H9 (cell line): ENCODE measurements at regions not wholly inside any gene's neighbourhood (a gene's known extent, or its start where the extent isn't known, plus 50 kb on each side); places are given as distances from the start of the nearest gene placed in this dataset.

ENCODE experiments used
- DNase-seq: peaks from one replicate; pipeline ENCODE4 v3.0.0-alpha.2; 2017
- H2AFZ ChIP-seq: one replicate; pipeline ENCODE4 v1.6.1; 2013; ENCODE audit warnings: mild to moderate bottlenecking, low read length, control low read depth, moderate library complexity
- H2AK5ac ChIP-seq: 2 replicates; pipeline ENCODE4 v1.6.1; 2013; ENCODE audit warnings: low read length, control low read depth, mixed read lengths; ENCODE audit not compliant: insufficient read length
- H2BK120ac ChIP-seq: one replicate; pipeline ENCODE4 v1.6.1; 2013; ENCODE audit warnings: low read depth, mild to moderate bottlenecking, low read length, control low read depth, inconsistent platforms; ENCODE audit not compliant: poor library complexity, severe bottlenecking
- H2BK12ac ChIP-seq: 2 replicates; pipeline ENCODE4 v1.6.1; 2013; ENCODE audit warnings: low read length, control low read depth, mixed read lengths, low read depth; ENCODE audit not compliant: insufficient read length
- H2BK15ac ChIP-seq: 2 replicates; pipeline ENCODE4 v1.6.1; 2013; ENCODE audit warnings: low read depth, low read length, control low read depth
- H2BK20ac ChIP-seq: one replicate; pipeline ENCODE4 v1.6.1; 2013; ENCODE audit warnings: low read depth, mild to moderate bottlenecking, low read length, control low read depth, inconsistent platforms; ENCODE audit not compliant: poor library complexity, severe bottlenecking
- H2BK5ac ChIP-seq: 2 replicates; pipeline ENCODE4 v1.6.1; 2013; ENCODE audit warnings: low read length, control low read depth, mixed read lengths; ENCODE audit not compliant: insufficient read length
- H3K14ac ChIP-seq: 2 replicates; pipeline ENCODE4 v1.6.1; 2013; ENCODE audit warnings: low read length, control low read depth; ENCODE audit not compliant: insufficient read depth
- H3K18ac ChIP-seq: 2 replicates; pipeline ENCODE4 v1.6.1; 2013; ENCODE audit warnings: low read depth, mild to moderate bottlenecking, mixed read lengths, low read length, control low read depth; ENCODE audit not compliant: insufficient read length
- H3K23ac ChIP-seq: 2 replicates; pipeline ENCODE4 v1.6.1; 2013; ENCODE audit warnings: low read length, control low read depth, mixed read lengths, low read depth; ENCODE audit not compliant: insufficient read length
- H3K23me2 ChIP-seq: 2 replicates; pipeline ENCODE4 v1.6.1; 2013; ENCODE audit warnings: low read depth, mild to moderate bottlenecking, mixed read lengths, low read length, control low read depth; ENCODE audit not compliant: insufficient read length, poor library complexity, severe bottlenecking
- H3K27ac ChIP-seq: 2 replicates; pipeline ENCODE4 v1.5.1; 2013; ENCODE audit warnings: low read length, control low read depth, mixed read lengths, low read depth; ENCODE audit not compliant: insufficient read length
- H3K27me3 ChIP-seq: 2 replicates; pipeline ENCODE4 v1.6.1; 2013; ENCODE audit warnings: low read length, control low read depth, inconsistent platforms; ENCODE audit not compliant: insufficient read depth
- H3K4ac ChIP-seq: 2 replicates; pipeline ENCODE4 v1.6.1; 2013; ENCODE audit warnings: low read depth, mild to moderate bottlenecking, control low read depth, inconsistent platforms, low read length, moderate library complexity
- H3K4me1 ChIP-seq: 2 replicates; pipeline ENCODE4 v1.6.1; 2013; ENCODE audit warnings: low read length, control low read depth, inconsistent platforms; ENCODE audit not compliant: insufficient read depth
- H3K4me2 ChIP-seq: 2 replicates; pipeline ENCODE4 v1.6.1; 2013; ENCODE audit warnings: low read length, control low read depth, mixed read lengths; ENCODE audit not compliant: insufficient read length, insufficient read depth
- H3K56ac ChIP-seq: 2 replicates; pipeline ENCODE4 v1.6.1; 2013; ENCODE audit warnings: low read depth, mild to moderate bottlenecking, mixed read lengths, low read length, control low read depth; ENCODE audit not compliant: insufficient read length
- H3K79me1 ChIP-seq: 2 replicates; pipeline ENCODE4 v1.6.1; 2013; ENCODE audit warnings: low read depth, mild to moderate bottlenecking, moderate library complexity, low read length, control low read depth, inconsistent platforms; ENCODE audit not compliant: insufficient read depth, poor library complexity, severe bottlenecking
- H3K79me2 ChIP-seq: 2 replicates; pipeline ENCODE4 v1.6.1; 2013; ENCODE audit warnings: low read length, control low read depth, inconsistent platforms; ENCODE audit not compliant: insufficient read depth
- H3K9ac ChIP-seq: 2 replicates; pipeline ENCODE4 v1.6.1; 2013; ENCODE audit warnings: low read length, control low read depth, mixed read lengths; ENCODE audit not compliant: insufficient read length; ENCODE audit errors: extremely low read depth
- H3K9me3 ChIP-seq: one replicate; pipeline ENCODE4 v1.6.1; 2013; ENCODE audit warnings: low read depth, low read length, inconsistent platforms; ENCODE audit not compliant: control insufficient read depth
- H3T11ph ChIP-seq: one replicate; pipeline ENCODE4 v1.6.1; 2013; ENCODE audit warnings: mild to moderate bottlenecking, low read length, control low read depth, inconsistent platforms
- H4K20me1 ChIP-seq: one replicate; pipeline ENCODE4 v1.6.1; 2013; ENCODE audit not compliant: control insufficient read depth, insufficient read length, insufficient read depth
- H4K5ac ChIP-seq: 2 replicates; pipeline ENCODE4 v1.6.1; 2013; ENCODE audit warnings: low read depth, mild to moderate bottlenecking, mixed read lengths, low read length, control low read depth; ENCODE audit not compliant: insufficient read length
- H4K8ac ChIP-seq: replicated peaks from 2 replicates; pipeline ENCODE4 v1.6.1; 2013; ENCODE audit warnings: low read length, control low read depth, mixed read lengths, low read depth; ENCODE audit not compliant: insufficient read length
- H4K91ac ChIP-seq: 2 replicates; pipeline ENCODE4 v1.6.1; 2013; ENCODE audit warnings: low read depth, mild to moderate bottlenecking, moderate library complexity, mixed read lengths, low read length, control low read depth; ENCODE audit not compliant: insufficient read length
- H3K27ac Mint-ChIP-seq, 3 experiments: 2 replicates in 2 of 3; 3 replicates in 1 of 3; pipeline ENCODE4 v1.8.0; 2020 to 2021; ENCODE audit warnings: mixed read lengths in 3 of 3, mild to moderate bottlenecking in 1 of 3, moderate library complexity in 1 of 3
- H3K27me3 Mint-ChIP-seq: 2 replicates; pipeline ENCODE4 v1.8.0; 2021; ENCODE audit warnings: low read depth, mild to moderate bottlenecking, moderate library complexity, mixed read lengths
- H3K36me3 Mint-ChIP-seq, 3 experiments: 2 replicates in 2 of 3; 3 replicates in 1 of 3; pipeline ENCODE4 v1.8.0; 2020 to 2021; ENCODE audit warnings: low read depth in 3 of 3, mixed read lengths in 3 of 3; ENCODE audit not compliant: insufficient read depth in 1 of 3
- H3K4me1 Mint-ChIP-seq, 2 experiments: 2 replicates each; pipeline ENCODE4 v1.8.0; 2020; ENCODE audit warnings: mixed read lengths in 2 of 2
- H3K4me3 Mint-ChIP-seq, 2 experiments: 2 replicates in 1 of 2; 3 replicates in 1 of 2; pipeline ENCODE4 v1.8.0; 2020 to 2021; ENCODE audit warnings: mild to moderate bottlenecking in 2 of 2, mixed read lengths in 2 of 2, moderate library complexity in 1 of 2
- H3K9me3 Mint-ChIP-seq, 2 experiments: 2 replicates in 1 of 2; 3 replicates in 1 of 2; pipeline ENCODE4 v1.8.0; 2020; ENCODE audit warnings: mild to moderate bottlenecking in 2 of 2, mixed read lengths in 2 of 2, moderate library complexity in 1 of 2
- CTCF ChIP-seq: fragments of 200-600 bp; sonication (generic); conservative IDR thresholded peaks from 3 replicates; pipeline ENCODE4 v1.8.0; 2021; ENCODE audit warnings: antibody characterized with exemption, mild to moderate bottlenecking
- WGBS: extraction: QIAGEN DNeasy Blood & Tissue Kit; methylation state at CpG from one replicate; pipeline ENCODE4 v1.1.7; 2013; ENCODE audit warnings: missing lambda C conversion rate, low lambda C conversion rate, mixed read lengths; ENCODE audit not compliant: insufficient read length; ENCODE audit errors: extremely low coverage; 5-methylcytosine and 5-hydroxymethylcytosine counted together

GRCh38 chr13:72168126-72168855, 301.3 kb upstream of the DACH1 start:
- Histone ChIP-seq H3K27me3 (no peaks in the 10 kb centered on the region), H3K56ac (no peak overlapping the region), H3K4me2 (no peak overlapping the region), H3K9ac (no peak overlapping the region), H4K8ac (no peak overlapping the region), H4K20me1 (no peaks in the 10 kb centered on the region), H3K23me2 (no peaks in the 10 kb centered on the region), H2AK5ac (no peak overlapping the region), H3K18ac (no peak overlapping the region), H3K23ac (no peak overlapping the region), H3K4ac (no peak overlapping the region), H3K79me1 (no peaks in the 10 kb centered on the region), H2BK120ac (no peak overlapping the region), H3K27ac (no peak overlapping the region), H3T11ph (no peak overlapping the region), H4K5ac (no peak overlapping the region), H2AFZ (no peak overlapping the region), H2BK12ac (no peak overlapping the region), H2BK5ac (no peak overlapping the region), H2BK20ac (no peak overlapping the region), H2BK15ac (no peak overlapping the region), H3K9me3 (no peaks in the 10 kb centered on the region), H4K91ac (no peak overlapping the region), H3K14ac (no peak overlapping the region), H3K79me2 (no peaks in the 10 kb centered on the region), H3K4me1 (no peaks in the 10 kb centered on the region)
- WGBS: no CpG with 5 or more reads among the region's 8 CpGs
- Mint-ChIP-seq H3K27me3 (no peaks in the 10 kb centered on the region; the same call in 1 of the 2 replicates), H3K27ac (no peak overlapping the region), H3K9me3 (no peaks in the 10 kb centered on the region), H3K36me3 (no peaks in the 10 kb centered on the region), H3K4me3 (no peak overlapping the region), H3K4me1 (peaks cover 0 to 6% of the 10 kb centered on the region in 2 experiments; a peak in 1 of 4 replicates)
- DNase-seq: no peak
- TF ChIP-seq CTCF: no peak
